Stimulated activated CD8-positive, alpha-beta memory T cell treated with anti-CD3 and anti-CD28 coated beads, Interleukin-7, amount 100 ng/mL, for 24 hours (primary cell): ENCODE measurements at regions not wholly inside any gene's neighbourhood (a gene's known extent, or its start where the extent isn't known, plus 50 kb on each side); places are given as distances from the start of the nearest gene placed in this dataset.
"Not testable (repeated sequence)": the region's sequence is repeated elsewhere in the genome, so short reads cannot be mapped to it uniquely, and the experiment has no call there.

Source experiments
- DNase-seq: peaks from one replicate; pipeline ENCODE4 v3.0.0-alpha.2; 2020; ENCODE audit warnings: low read depth

DNA sequence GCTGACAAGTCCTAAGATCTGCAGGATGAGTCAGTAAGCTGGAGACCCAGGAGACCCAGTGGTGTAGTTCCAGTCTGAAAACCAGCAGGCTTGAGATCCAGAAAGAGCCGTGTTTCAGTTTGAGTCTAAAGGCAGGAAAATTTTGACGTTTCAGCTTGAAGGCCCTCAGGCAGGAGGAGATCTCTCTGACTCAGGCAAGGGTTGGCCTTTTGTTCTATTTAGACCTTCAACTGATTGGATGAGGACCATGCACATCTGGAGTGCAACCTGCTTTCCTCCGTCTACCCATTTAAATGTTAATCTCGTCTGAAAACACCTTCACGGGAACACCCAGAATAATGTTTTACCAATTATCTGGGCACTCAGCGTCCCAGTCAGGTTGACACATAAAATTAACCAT lies 69.5 kb downstream of the NPIPA7 start:
- not testable (repeated sequence) for DNase-seq

- not testable (repeated sequence) for DNase-seq
These were observed 70.8 kb downstream of the NPIPA7 start for GRCh38 chr16:16449712-16450237.

GRCh38 chr16:16451721-16452410 lies 72.9 kb downstream of the NPIPA7 start:
- DNase-seq, result not testable (repeated sequence)

- DNase-seq, result not testable (repeated sequence)
These were observed 79.6 kb downstream of the NPIPA7 start for GRCh38 chr16:16458579-16458978.

DNA sequence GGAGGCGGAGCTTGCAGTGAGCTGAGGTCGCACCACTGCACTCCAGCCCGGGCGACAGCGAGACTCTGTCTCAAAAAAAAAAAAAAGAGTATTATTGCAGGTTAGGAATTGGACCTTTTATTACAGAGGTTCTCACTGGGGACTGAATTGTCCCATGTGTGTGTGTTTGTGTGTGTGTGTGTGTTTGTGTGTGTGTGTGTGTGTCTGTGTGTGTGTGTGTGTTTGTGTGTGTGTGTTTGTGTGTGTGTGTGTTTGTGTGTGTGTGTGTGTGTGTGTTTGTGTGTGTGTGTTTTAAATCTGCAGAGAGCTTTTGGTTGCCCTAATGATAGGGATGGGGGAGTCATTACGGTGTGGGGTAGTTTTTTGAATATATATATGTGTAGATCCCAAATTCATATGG lies 84.9 kb downstream of the NPIPA7 start:
- not testable (repeated sequence) for DNase-seq

DNA sequence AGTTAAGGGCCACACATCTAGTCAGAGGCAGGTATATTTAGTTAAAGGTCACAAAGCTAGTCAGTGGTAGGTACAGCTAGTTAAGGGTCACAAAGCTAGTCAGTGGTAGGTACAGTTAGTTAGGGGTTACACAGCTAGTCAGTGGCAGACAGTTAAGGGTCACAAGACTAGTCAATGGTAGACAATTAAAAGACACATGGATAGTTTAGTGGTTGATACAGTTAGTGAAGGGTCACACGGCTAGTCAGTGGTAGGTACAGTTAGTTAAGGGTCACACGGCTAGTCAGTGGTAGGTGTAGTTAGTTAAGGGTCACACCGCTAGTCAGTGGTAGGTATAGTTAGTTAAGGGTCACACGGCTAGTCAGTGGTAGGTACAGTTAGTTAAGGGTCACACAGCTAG lies 110.0 kb downstream of the NPIPA7 start:
- DNase-seq, result not testable (repeated sequence)

DNA sequence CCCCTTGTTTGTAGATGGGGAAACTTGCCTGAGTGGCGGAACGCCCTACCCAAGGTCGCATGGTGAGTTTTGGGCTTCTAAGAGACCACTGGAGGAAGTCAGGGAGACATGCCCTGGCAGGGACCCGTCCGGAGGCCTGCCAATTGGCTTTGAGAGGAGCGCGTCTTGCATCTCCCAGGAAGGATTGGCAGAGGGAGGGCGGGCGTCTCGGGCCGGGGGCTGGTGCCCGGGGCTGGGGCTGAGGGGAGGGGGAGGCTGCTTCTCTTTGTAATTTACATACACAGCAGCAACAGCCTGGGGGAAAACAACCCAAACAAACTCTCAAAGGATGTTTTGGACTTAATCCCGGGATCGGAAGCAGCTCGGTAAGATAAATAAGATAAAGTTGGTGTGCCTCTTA lies 110.5 kb downstream of the NPIPA7 start:
- DNase-seq, result not testable (repeated sequence)

DNA sequence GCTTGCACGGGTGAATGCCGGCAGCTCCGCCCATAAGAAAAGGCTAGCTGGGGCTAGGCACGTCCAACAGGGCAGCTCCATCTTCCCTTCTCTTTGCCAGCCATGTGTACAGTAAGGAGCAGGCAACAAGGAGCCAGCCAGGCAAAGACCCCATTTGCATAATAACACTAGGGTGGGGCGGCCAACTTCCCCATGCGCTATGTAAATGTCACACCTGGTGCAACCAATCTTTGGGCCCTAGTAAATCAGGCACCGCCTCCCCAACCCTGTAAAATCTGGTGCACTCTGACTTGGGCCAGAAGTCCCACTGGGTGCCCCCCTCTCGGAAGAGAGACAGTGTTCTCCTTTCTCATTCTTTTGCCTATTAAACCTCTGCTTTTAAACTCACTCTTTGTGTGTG lies 115.2 kb downstream of the NPIPA7 start:
- DNase-seq, result not testable (repeated sequence)

DNA sequence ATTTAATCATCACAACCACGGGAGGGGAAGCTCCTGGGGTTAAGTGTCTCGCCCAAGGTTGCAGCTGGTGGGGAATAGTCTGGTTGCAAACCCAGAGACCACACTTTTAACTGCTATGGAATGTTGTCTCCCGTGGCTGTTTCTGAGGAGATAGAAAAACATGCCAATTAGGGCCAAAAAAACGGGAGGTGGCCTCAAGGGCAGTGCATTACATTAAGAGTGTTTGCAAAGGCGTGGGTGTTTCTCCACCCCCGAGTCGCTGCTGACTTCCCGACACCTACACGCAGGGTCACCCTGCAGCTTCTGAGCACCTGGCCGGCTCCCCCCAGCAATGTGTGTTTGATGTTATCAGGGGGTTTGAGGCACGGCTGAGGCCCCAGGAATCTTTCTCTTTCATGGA lies 116.1 kb downstream of the NPIPA7 start:
- DNase-seq, result not testable (repeated sequence)

GRCh38 chr16:16499875-16500274 lies 120.9 kb downstream of the NPIPA7 start:
- DNase-seq, result not testable (repeated sequence)

GRCh38 chr16:16507041-16507440 lies 128.1 kb downstream of the NPIPA7 start:
- not testable (repeated sequence) for DNase-seq

DNA sequence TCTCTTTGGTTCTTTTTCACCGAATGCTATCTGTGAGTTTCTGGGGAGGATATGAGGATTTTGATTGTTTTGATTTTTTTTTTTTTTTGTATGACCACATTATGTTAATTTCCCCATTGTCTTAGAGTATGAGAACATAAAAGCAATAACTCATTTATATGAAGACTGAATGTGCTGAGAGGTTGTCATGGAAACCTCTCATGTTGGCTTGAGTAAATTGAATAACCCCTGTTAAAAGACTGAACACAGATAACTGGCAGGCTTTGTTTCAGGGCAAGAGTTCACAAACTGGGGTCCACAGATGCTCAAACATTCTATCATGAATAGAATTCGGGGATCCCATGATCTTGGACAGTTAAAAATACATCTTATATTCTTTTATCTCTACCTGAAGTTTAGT lies 129.4 kb downstream of the NPIPA7 start:
- DNase-seq, result not testable (repeated sequence)

DNA sequence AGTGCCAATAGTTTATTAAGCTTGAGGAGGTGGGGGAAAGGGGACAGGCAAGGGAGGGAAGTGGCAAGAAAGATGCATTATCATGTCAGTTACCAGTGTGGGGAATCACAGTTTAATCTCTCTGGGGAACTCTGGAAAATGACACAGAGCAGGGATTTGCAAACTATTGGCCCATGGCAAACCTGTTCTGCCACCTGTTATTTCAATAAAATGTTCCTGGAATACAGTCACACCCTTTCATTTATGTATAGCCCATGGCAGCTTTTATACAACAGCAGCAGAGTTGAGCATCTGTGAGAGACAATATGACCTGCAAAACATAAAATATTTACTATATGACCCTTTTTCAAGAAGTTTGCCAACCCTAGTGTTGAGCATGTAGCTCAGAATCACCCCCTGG lies 140.5 kb downstream of the NPIPA7 start:
- not testable (repeated sequence) for DNase-seq

DNA sequence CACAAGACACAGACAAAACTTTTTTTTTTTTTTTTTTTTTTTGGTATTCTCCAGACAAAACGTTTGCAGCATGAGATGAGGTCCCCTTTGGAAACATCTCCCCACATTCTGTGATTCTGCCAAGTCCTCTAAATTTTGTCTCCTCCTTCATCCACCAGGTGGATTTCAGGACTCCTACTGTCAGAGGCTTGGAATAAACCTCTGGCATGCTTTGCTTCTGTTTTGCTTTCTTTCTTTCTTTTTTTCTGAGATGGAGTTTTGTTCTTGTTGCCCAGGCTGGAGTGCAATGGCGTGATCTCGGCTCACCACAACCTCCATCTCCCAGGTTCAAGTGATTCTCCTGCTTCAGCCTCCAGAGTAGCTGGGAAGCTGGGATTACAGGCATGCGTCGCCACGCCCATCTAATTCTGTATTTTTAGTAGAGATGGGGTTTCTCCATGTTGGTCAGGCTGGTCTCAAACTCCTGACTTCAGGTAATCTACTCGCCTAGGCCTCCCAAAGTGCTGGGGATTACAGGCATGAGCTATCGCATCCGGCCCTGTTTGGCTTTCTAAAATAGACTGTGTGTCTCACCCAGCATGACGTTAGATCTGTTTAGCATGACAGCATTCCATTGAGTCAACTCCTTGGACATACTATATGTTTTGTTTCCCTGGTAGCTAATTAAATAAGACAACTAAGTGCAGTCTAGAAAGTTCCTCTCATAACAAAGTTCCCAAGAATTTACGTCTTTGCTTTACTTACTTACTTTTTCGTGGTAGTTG lies 142.5 kb downstream of the NPIPA7 start:
- not testable (repeated sequence) for DNase-seq

GRCh38 chr16:16526998-16527397 lies 148.1 kb downstream of the NPIPA7 start:
- DNase-seq, result not testable (repeated sequence)

DNA sequence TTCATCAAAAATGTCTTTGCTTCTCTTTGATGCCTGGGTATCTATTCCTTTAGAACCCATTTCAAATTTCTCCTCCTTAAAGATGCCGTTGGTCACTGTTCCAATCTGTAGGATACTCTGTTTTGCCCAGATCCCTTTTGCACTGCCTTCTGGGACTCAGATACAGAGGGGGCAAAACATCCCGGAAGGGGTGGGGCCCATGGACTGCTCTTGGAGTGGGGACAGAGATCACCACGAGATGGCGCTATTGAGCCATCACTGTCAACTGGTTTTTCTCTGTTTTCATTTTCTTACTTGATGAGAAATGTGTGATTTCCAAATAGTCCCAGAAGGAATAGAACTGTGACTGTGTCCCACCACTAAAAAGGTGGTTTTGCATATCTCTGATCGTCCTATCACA lies 151.8 kb downstream of the NPIPA7 start:
- DNase-seq, result not testable (repeated sequence)

DNA sequence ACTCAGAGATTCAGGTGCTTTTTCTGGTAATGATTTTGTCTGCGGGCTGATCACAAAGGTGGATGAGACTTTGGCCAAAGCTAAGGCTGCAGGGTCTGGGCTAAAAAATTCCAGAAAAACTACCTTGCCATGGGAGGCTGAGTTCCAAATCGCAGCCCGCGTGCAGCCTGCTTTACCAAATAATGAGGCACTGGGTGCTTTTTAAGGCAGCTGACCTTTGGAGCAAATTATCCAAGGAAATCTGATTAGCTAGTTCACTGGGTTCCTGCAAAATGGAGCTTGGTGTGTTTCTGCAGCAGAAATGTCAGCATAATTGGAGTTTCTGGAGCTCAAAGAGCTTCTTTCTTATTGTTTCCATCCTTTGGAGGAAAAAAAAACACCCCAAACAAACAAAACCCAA lies 156.6 kb downstream of the NPIPA7 start:
- DNase-seq, result not testable (repeated sequence)

GRCh38 chr16:16536151-16536550 lies 157.2 kb downstream of the NPIPA7 start:
- DNase-seq, result not testable (repeated sequence)

GRCh38 chr16:16549710-16550109 lies 170.8 kb downstream of the NPIPA7 start:
- not testable (repeated sequence) for DNase-seq

DNA sequence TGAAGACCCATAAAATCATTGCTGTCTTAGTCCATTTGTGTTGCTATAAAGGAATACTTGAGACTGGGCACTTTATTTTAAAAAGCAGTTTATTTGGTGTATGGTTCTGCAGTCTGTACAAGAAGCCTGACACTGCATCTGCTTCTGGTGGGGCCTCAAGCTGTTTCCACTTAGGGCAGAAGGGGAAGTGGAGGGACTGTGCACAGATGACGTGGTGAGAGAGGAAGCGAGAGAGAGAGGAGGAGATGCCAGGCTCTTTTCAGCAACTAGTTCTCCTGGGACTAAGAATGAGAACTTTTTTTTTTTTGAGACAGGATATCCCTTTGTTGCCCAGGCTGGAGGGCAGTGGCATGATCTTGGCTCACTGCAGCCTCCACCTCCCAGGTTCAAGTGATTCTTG lies 171.9 kb downstream of the NPIPA7 start:
- DNase-seq, result not testable (repeated sequence)

- DNase-seq, result not testable (repeated sequence)
These were observed 173.9 kb downstream of the NPIPA7 start for GRCh38 chr16:16552819-16553340.

DNA sequence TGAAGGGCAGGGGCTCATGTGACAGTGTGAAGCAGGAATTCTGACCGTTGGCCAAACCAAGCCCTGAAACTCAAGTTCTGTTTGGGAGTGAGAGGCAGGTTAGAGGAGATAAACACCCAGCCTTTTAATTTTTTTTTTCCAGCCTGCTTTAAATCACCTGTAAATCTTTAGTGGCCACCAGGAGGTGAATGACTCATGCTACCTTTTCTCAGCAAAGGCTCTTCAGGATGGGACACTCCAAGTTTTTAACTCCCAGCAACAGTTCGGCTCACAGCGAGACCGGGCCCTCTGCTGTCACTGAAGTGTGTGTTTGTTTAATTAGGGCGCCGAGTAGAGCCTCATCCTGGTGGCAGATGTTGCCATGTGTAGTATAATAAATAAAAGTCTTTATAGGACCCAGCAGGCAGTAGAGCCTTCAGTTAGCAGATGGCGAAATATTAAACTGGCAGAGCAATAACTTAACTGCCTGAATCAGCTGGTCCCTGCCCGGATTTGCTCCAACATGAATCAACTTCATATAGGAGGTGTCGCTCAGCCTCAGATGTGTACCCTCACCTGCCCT lies 180.3 kb downstream of the NPIPA7 start:
- not testable (repeated sequence) for DNase-seq
